ENCODE measurements at regions not wholly inside any gene's neighbourhood (a gene's known extent, or its start where the extent isn't known, plus 50 kb on each side); places are given as distances from the start of the nearest gene placed in this dataset.

DNA sequence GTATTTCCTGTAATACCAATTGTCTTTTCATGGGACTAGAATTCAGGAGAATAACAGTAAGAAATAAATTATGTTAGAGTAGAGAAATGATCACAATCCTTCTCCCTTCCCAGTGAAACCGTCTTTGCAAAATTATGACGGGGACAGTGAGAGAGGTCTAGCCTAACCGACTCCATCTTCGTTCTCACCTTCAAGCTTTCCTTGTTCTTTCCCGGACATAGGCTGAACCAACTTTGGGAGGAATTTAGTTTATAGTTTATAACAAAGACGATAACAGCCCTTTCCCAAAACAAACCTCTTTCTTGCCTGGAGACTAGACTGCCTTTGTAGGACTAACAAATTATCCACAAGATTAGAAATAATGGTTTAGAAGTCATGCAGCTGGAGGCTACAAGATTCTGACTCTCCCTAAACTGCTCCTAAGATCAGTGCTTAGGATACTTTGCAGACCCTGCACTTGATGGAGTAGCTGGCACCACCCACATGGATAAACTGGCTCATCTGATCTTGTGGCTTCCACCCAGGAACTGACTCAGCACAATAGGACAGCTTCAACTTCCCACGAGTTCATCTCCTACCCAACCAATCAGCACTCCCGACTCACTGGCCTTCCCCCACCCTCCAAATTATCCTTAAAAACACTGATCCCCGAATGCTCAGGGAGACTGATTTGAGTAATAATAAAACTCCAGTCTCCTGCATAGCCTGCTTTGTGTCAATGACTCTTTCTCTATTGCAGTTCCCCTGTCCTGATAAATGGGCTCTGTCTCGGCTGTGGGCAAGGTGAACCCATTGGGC, 521.2 kb upstream of the TBX3 start:
- no peak overlapping the region for H3K4me3 ChIP-seq (ENCODE audit: low read depth, low read length)
- no peak for DNase-seq (ENCODE audit: low read depth)
- no peak for TF ChIP-seq CTCF (IDR thresholded peaks at IDR 0.05; ENCODE audit: control insufficient read depth, extremely low read depth, insufficient read depth)

- DNase-seq (ENCODE audit: low read depth), result no peak
- no peak for TF ChIP-seq CTCF (IDR thresholded peaks at IDR 0.05; ENCODE audit: control insufficient read depth, extremely low read depth, insufficient read depth)
- no peak overlapping the region for H3K4me3 ChIP-seq (ENCODE audit: low read depth, low read length)
Observed at GRCh38 chr12:115203701-115204100, 519.7 kb upstream of the TBX3 start.

DNA sequence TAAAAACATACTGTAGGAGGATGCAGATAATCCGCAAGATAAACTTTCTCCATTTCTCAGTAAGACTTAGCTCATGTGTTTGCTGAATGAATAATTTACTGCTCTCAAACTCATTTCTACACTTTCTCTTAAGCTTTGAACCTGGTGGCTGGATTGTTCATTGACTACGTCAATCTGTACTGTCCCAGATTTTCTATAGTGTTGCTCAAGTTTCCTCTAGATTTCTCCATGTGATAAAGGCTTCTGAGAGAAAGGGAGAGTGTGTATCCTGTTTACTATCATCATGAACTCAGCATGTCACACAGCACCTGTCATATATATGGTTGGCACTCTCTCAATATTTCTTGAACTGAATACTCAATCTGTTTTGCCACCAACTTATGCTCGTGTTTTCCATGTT, 518.0 kb upstream of the TBX3 start:
- peak; percentile 42 for DNase-seq (ENCODE audit: low read depth)
- TF ChIP-seq CTCF (IDR thresholded peaks at IDR 0.05; ENCODE audit: control insufficient read depth, extremely low read depth, insufficient read depth), result no peak

DNA sequence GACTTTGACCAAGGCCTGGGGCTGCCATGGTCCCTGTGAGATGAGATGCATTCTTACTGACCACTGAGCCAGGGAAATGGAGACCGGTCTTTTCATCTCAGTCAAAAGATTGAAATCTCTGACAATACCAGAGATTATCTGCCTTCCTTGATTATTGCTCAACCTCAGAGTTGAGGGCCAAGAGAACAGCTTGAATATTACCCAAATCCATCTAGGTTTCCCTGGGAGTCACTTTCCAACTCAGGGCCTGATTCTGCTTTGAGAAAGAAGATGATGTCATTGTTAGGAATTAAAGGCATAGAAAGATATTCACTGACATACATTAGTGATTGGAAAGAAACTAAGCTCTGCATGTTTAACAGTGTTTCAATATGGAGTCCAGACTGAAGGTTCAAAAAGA, 515.9 kb upstream of the TBX3 start:
- DNase-seq (ENCODE audit: low read depth), result no peak
- TF ChIP-seq CTCF (IDR thresholded peaks at IDR 0.05; ENCODE audit: control insufficient read depth, extremely low read depth, insufficient read depth), result no peak

More for the DNA sequence above, 518.0 kb upstream of the TBX3 start:
- H3K4me3 ChIP-seq (ENCODE audit: low read depth, low read length), result no peak overlapping the region

GRCh38 chr12:115194857-115195256, 510.9 kb upstream of the TBX3 start:
- TF ChIP-seq CTCF (IDR thresholded peaks at IDR 0.05; ENCODE audit: control insufficient read depth, extremely low read depth, insufficient read depth), result no peak
- peak overlapping the region; percentile 20; the same call in 1 of the 2 replicates for H3K4me3 ChIP-seq (ENCODE audit: low read depth, low read length)
- DNase-seq (ENCODE audit: low read depth), result peak; percentile 68

More for the DNA sequence above, 515.9 kb upstream of the TBX3 start:
- no peak overlapping the region for H3K4me3 ChIP-seq (ENCODE audit: low read depth, low read length)

GRCh38 chr12:115194448-115194847, 510.5 kb upstream of the TBX3 start:
- DNase-seq (ENCODE audit: low read depth), result peak; percentile 8
- no peak for TF ChIP-seq CTCF (IDR thresholded peaks at IDR 0.05; ENCODE audit: control insufficient read depth, extremely low read depth, insufficient read depth)

DNA sequence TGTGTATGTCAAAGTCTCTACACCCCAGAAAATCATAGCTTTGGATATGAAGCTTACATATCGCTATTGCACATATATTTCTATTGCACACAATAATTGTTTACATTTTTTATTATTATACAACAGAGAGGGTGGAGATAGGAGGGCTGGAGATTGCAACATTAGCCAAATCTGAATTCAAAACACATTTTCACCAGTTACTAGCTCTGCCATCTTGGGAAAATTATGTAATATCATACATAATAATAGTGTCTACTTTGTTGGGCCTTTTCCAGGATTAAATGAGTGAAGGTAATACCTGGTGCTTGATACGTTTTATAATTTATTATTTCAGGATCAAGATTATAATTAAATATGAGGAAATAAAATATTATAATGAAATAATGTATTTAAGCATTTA, 507.4 kb upstream of the TBX3 start:
- no peak for TF ChIP-seq CTCF (IDR thresholded peaks at IDR 0.05; ENCODE audit: control insufficient read depth, extremely low read depth, insufficient read depth)
- no peak for DNase-seq (ENCODE audit: low read depth)

More at GRCh38 chr12:115194448-115194847, 510.5 kb upstream of the TBX3 start:
- peak overlapping the region; percentile 20; the same call in 1 of the 2 replicates for H3K4me3 ChIP-seq (ENCODE audit: low read depth, low read length)

More for the DNA sequence above, 507.4 kb upstream of the TBX3 start:
- H3K4me3 ChIP-seq (ENCODE audit: low read depth, low read length), result no peak overlapping the region
